ENCODE measurements at regions not wholly inside any gene's neighbourhood (a gene's known extent, or its start where the extent isn't known, plus 50 kb on each side); places are given as distances from the start of the nearest gene placed in this dataset.
A peak's percentile ranks its signal among the peaks of the same experiment; 100 is the strongest.

GRCh38 chr16:65525707-65526106 is 403.8 kb upstream of the CDH11 start:
- DNase-seq, result no peak

- peak; percentile 41 for DNase-seq
Observed at GRCh38 chr16:65524997-65525396, 403.1 kb upstream of the CDH11 start.

GRCh38 chr16:65524231-65524630 is 402.4 kb upstream of the CDH11 start:
- no peak for DNase-seq

- no peak for DNase-seq
Observed at GRCh38 chr16:65523283-65523944, 401.6 kb upstream of the CDH11 start.

GRCh38 chr16:65522412-65522811 is 400.5 kb upstream of the CDH11 start:
- DNase-seq, result no peak

- DNase-seq, result no peak
Observed at GRCh38 chr16:65521633-65522328, 399.9 kb upstream of the CDH11 start.

GRCh38 chr16:65519402-65519801 is 397.5 kb upstream of the CDH11 start:
- DNase-seq, result no peak

GRCh38 chr16:65515193-65515592 is 393.3 kb upstream of the CDH11 start:
- peak; percentile 6 for DNase-seq

- peak; percentile 2 for DNase-seq
Observed at GRCh38 chr16:65510850-65511249, 389.0 kb upstream of the CDH11 start.

- DNase-seq, result no peak
Observed at GRCh38 chr16:65510241-65510640, 388.4 kb upstream of the CDH11 start.

- DNase-seq, result no peak
Observed at GRCh38 chr16:65509172-65509571, 387.3 kb upstream of the CDH11 start.

- DNase-seq, result no peak
Observed at GRCh38 chr16:65500919-65501318, 379.1 kb upstream of the CDH11 start.

GRCh38 chr16:65500007-65500406 is 378.1 kb upstream of the CDH11 start:
- no peak for DNase-seq

- DNase-seq, result no peak
Observed at GRCh38 chr16:65499566-65499965, 377.7 kb upstream of the CDH11 start.

- DNase-seq, result no peak
Observed at GRCh38 chr16:65497571-65497970, 375.7 kb upstream of the CDH11 start.

GRCh38 chr16:65495106-65495505 is 373.2 kb upstream of the CDH11 start:
- DNase-seq, result no peak

- no peak for DNase-seq
Observed at GRCh38 chr16:65494609-65495008, 372.7 kb upstream of the CDH11 start.

- DNase-seq, result no peak
Observed at GRCh38 chr16:65494080-65494479, 372.2 kb upstream of the CDH11 start.

GRCh38 chr16:65490286-65490685 is 368.4 kb upstream of the CDH11 start:
- DNase-seq, result no peak

- no peak for DNase-seq
Observed at GRCh38 chr16:65489531-65490023, 367.7 kb upstream of the CDH11 start.

- no peak for DNase-seq
Observed at GRCh38 chr16:65487231-65487630, 365.4 kb upstream of the CDH11 start.

- DNase-seq, result no peak
Observed at GRCh38 chr16:65481956-65482355, 360.1 kb upstream of the CDH11 start.

GRCh38 chr16:65480281-65481091 is 358.6 kb upstream of the CDH11 start:
- DNase-seq, result no peak

Data from EL (cell line).